H4 (cell line): ENCODE measurements at regions not wholly inside any gene's neighbourhood (a gene's known extent, or its start where the extent isn't known, plus 50 kb on each side); places are given as distances from the start of the nearest gene placed in this dataset.
A peak's percentile ranks its signal among the peaks of the same experiment; 100 is the strongest.

ENCODE experiments used
- DNase-seq: peaks from one replicate; pipeline ENCODE4 v3.0.0-alpha.2; 2015; ENCODE audit warnings: low spot score

GRCh38 chr11:35868491-35868890 lies 75.4 kb upstream of the LDLRAD3 start:
- no peak for DNase-seq

GRCh38 chr11:35873721-35874120 lies 70.1 kb upstream of the LDLRAD3 start:
- no peak for DNase-seq

- no peak for DNase-seq
Observed at GRCh38 chr11:35874751-35875450, 69.0 kb upstream of the LDLRAD3 start.

DNA sequence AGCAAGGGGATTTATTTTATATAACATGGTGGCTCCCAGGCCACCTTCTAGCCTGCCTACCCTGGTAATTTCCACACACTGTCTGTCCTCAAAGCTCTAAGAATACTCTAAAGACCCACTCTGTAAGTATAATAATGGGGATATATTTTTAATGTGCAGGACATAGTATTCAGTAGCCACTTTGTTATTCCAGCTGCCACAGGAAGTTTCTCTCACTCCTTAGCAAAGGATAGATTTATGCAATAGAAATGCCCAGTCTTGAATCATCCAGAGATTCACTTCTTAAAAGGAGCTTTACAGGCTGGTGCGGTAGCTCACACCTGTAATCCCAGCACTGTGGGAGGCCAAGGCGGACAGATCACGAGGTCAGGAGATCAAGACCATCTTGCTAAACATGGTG lies 68.4 kb upstream of the LDLRAD3 start:
- DNase-seq: no peak

GRCh38 chr11:35876786-35877185 lies 67.1 kb upstream of the LDLRAD3 start:
- no peak for DNase-seq

GRCh38 chr11:35878741-35879140 lies 65.1 kb upstream of the LDLRAD3 start:
- DNase-seq: no peak

- no peak for DNase-seq
Observed at GRCh38 chr11:35879361-35879760, 64.5 kb upstream of the LDLRAD3 start.

GRCh38 chr11:35886759-35887158 lies 57.1 kb upstream of the LDLRAD3 start:
- no peak for DNase-seq

DNA sequence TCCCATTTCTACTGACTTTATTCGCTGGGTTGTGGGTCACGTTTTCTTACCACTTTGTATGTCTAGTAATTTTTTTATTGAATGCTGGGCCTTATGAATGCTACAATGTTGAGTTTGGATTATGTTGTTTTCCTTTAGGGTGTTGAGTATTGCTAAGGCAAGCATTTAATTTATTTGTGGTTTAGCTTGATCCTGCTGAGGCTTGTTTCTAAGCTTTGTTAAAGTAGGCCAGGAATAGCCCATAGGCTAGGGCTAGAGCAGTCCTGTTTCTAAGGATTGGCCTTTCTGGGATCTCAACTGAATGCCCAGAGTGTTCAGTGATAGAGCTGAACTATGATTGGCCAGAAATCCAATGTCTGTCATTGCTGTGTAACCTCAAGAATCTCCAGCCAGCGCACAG lies 56.1 kb upstream of the LDLRAD3 start:
- no peak for DNase-seq

- no peak for DNase-seq
Observed at GRCh38 chr11:35888961-35889360, 54.9 kb upstream of the LDLRAD3 start.

DNA sequence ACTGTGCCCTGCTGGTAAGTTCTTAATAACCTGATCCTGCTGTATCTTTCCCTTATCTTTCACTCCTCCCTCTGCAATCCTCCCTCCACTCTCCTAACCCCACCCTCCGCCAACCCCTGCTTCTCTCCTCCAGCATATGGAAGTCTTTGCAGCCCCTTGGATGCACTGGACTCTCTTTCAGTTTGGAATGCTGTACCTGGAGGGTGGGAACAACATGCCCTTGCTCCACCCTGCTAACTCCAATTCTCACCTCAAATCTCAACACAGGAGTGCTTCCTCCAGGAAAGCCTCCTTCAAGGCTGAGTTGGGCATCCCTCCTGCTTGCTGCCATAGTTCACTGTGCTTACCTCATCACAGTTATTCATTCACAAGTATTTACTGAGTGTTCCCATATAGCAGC lies 52.8 kb upstream of the LDLRAD3 start:
- DNase-seq: no peak

- no peak for DNase-seq
Observed at GRCh38 chr11:35892166-35892565, 51.7 kb upstream of the LDLRAD3 start.

DNA sequence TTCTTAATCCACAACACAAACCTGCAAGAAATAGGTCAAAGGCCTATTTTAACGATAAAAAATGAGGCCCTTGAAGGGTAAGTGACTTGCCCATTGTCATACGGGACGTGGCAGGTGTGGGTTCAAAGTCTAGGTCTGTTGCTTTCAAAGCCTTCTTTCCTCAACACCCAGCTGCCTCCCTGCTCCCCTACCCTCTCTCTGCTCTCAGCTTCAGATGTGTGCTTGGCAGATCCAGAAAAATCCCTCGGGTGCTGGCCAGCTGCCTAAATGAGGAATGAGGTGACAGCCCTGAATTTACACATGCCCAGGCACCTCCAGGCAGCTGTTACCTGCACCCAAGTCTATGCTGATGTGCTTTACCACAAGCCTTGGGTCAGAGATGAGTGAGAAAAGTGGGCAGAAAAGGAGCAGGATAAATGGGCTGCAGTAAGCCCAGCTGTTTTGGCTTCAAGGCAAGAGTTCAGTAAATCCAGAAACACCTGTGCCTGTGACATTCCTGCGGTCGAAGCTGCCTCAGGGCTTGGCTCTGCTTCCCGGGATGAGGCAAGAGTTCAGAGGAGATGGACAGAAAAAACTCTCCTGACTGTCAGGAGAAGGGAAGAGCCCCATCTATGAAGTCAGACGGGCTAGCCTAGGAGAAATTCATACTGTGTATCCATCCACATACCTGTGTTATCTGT lies 49.9 kb upstream of the LDLRAD3 start:
- peak; percentile 33 for DNase-seq
